ENCODE measurements at regions not wholly inside any gene's neighbourhood (a gene's known extent, or its start where the extent isn't known, plus 50 kb on each side); places are given as distances from the start of the nearest gene placed in this dataset.

DNA sequence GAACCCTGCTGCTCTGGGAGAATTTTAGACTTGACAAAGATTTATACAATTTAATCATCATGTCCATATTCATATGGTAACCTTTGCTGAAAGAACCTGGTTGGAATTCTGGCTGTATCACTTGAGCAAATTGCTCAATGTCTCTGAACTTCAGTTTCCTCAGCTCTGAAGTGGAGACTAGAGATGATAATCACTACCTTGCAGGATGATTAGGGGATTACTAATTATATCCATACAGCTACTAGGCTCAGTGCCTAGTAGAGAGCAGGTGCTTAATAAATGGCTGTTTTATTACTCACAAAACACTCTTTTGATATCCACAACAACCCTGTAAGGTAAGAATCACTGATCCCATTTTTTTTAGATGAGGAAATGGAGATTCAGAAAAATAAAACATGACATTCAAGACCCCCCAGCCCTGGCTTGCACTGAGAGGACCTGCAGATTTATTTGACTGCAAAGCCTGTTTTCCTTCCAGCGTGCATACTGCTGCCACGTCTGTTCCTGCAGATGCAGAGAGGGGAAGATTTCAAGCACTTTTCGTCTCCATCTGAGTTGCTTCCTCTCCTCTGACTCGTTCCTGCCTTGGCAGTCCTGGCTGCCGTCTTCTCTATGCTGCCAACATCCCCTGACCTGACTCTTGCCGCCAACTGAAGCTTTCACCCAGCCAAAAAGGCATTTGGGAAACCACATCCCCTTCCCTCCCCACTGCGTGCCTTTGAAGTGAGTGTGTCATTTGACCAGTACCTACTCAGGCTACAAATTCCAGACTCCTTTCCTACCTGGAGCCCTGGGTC lies 203.0 kb downstream of the PLPP3 start:
- TF ChIP-seq, protein P1, sequence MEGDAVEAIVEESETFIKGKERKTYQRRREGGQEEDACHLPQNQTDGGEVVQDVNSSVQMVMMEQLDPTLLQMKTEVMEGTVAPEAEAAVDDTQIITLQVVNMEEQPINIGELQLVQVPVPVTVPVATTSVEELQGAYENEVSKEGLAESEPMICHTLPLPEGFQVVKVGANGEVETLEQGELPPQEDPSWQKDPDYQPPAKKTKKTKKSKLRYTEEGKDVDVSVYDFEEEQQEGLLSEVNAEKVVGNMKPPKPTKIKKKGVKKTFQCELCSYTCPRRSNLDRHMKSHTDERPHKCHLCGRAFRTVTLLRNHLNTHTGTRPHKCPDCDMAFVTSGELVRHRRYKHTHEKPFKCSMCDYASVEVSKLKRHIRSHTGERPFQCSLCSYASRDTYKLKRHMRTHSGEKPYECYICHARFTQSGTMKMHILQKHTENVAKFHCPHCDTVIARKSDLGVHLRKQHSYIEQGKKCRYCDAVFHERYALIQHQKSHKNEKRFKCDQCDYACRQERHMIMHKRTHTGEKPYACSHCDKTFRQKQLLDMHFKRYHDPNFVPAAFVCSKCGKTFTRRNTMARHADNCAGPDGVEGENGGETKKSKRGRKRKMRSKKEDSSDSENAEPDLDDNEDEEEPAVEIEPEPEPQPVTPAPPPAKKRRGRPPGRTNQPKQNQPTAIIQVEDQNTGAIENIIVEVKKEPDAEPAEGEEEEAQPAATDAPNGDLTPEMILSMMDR (IDR thresholded peaks at IDR 0.05 in 8 of 11, conservative IDR thresholded peaks at IDR 0.05 in 3 of 11): no peak
- no peak for TF ChIP-seq POLR2A (IDR thresholded peaks at IDR 0.05)
